SU-DHL-6 (cell line): ENCODE measurements at regions not wholly inside any gene's neighbourhood (a gene's known extent, or its start where the extent isn't known, plus 50 kb on each side); places are given as distances from the start of the nearest gene placed in this dataset.

Experiments used
- CTCF ChIP-seq: fragments of 200-600 bp; sonication (generic); IDR thresholded peaks from one replicate; pipeline ENCODE4 v1.5.1; 2017; ENCODE audit warnings: antibody characterized with exemption, mild to moderate bottlenecking, low read length, moderate library complexity; ENCODE audit not compliant: insufficient read depth, poor library complexity, severe bottlenecking
- EZH2phosphoT487 ChIP-seq: fragments of 200-600 bp; sonication (generic), shearing (Covaris generic); conservative IDR thresholded peaks from 2 replicates; pipeline ENCODE4 v1.6.1; 2018; ENCODE audit warnings: mild to moderate bottlenecking, antibody characterized with exemption, low read length, moderate library complexity, mixed read lengths

GRCh38 chr1:82823876-82824275 is 1023.1 kb downstream of the ADGRL2 start:
- TF ChIP-seq CTCF (no peak), EZH2phosphoT487 (no peak)
